Bronchial epithelial cell (primary cell): ENCODE measurements at regions not wholly inside any gene's neighbourhood (a gene's known extent, or its start where the extent isn't known, plus 50 kb on each side); places are given as distances from the start of the nearest gene placed in this dataset.
A peak's percentile ranks its signal among the peaks of the same experiment; 100 is the strongest.

ENCODE experiments used
- DNase-seq: peaks from one replicate; pipeline ENCODE4 v3.0.0-alpha.2; 2010; ENCODE audit warnings: low read depth
- FAIRE-seq: peaks from 2 replicates; lab custom pipeline; 2011; peaks lifted over from hg19 to GRCh38; lab: Jason Lieb, UNC
- H3K27me3 ChIP-seq: 2 replicates; pipeline ENCODE4 v1.5.1; 2011; ENCODE audit warnings: low read length; ENCODE audit not compliant: control insufficient read depth, insufficient read depth
- H3K36me3 ChIP-seq: 2 replicates; pipeline ENCODE4 v1.5.1; 2011; ENCODE audit warnings: low read length; ENCODE audit not compliant: control insufficient read depth, insufficient read depth
- H3K4me3 ChIP-seq: 2 replicates; pipeline ENCODE4 v1.5.1; 2011; ENCODE audit warnings: mild to moderate bottlenecking, low read depth, low read length, control low read depth
- CTCF ChIP-seq: IDR thresholded peaks from 2 replicates; pipeline ENCODE4 v1.5.1; 2011; ENCODE audit warnings: mild to moderate bottlenecking, moderate library complexity, low read length, control low read depth, inconsistent platforms; ENCODE audit not compliant: insufficient read depth, severe bottlenecking

GRCh38 chr13:71935166-71935840 is 68.3 kb upstream of the DACH1 start:
- TF ChIP-seq CTCF: no peak

GRCh38 chr13:71924931-71925330 is 57.9 kb upstream of the DACH1 start:
- no peak for DNase-seq
- H3K36me3 ChIP-seq: no peaks in the 10 kb centered on the region
- no peak for FAIRE-seq
- H3K4me3 ChIP-seq: no peak overlapping the region
- H3K27me3 ChIP-seq: no peaks in the 10 kb centered on the region
- TF ChIP-seq CTCF: no peak

More at GRCh38 chr13:71935166-71935840, 68.3 kb upstream of the DACH1 start:
- DNase-seq (peak; percentile 79), FAIRE-seq (no peak)
- Histone ChIP-seq H3K27me3 (no peaks in the 10 kb centered on the region), H3K4me3 (no peak overlapping the region), H3K36me3 (no peaks in the 10 kb centered on the region)

GRCh38 chr13:71922194-71922593 is 55.2 kb upstream of the DACH1 start:
- Histone ChIP-seq H3K36me3 (no peaks in the 10 kb centered on the region), H3K27me3 (no peaks in the 10 kb centered on the region), H3K4me3 (no peak overlapping the region)
- TF ChIP-seq CTCF: no peak
- FAIRE-seq: no peak
- DNase-seq: no peak
